GM21526 (cell line): ENCODE measurements at regions not wholly inside any gene's neighbourhood (a gene's known extent, or its start where the extent isn't known, plus 50 kb on each side); places are given as distances from the start of the nearest gene placed in this dataset.

Source experiments
- ATAC-seq: cut with Tn5 transposase; IDR thresholded peaks from one replicate; pipeline ENCODE4 v1.9.1; 2021; ENCODE audit warnings: moderate library complexity; ENCODE audit not compliant: unreplicated experiment, low FRiP score

DNA sequence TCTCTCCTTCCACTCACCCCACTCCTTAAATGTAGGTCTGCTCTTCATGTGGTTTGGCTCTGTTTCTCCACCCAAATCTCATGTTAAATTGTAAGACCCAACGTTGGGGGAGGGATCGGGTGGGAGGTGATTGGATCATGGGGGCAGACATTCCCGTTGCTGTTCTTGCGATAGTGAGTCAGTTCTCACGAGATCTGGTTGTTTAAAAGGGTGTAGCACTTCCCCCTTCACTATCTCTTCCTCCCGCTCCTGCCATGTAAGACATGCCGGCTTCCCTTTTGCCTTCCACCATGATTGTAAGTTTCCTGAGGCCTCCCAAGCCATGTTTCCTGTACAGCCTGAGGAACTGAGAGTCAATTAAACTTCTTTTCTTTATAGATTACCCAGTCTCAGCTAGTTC lies 1044.5 kb upstream of the POU3F3 start:
- ATAC-seq = no peak

DNA sequence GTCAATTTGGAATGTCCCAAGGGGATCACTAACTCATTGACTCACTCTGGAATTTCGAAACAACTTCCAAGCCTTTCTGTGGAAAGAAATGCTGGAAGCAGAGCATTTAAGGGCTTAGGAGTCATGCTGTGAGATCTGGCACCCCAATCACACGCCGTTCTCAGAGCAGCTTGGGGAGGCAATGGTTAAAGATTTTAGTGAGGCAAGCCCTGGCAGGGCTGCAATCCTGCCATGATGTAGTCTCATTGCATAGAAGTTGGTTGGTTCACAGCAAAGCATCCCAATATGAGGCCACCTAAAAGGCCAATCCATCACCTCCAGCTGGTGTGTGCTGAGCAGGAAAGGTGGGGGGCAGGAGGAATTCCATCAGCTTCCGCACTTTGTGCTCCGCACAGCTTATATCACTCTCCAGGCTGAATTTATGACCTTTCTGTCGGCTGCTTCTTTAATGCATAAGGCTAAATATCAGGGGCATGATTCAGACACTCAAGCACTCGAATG lies 1043.9 kb upstream of the POU3F3 start:
- no peak for ATAC-seq

DNA sequence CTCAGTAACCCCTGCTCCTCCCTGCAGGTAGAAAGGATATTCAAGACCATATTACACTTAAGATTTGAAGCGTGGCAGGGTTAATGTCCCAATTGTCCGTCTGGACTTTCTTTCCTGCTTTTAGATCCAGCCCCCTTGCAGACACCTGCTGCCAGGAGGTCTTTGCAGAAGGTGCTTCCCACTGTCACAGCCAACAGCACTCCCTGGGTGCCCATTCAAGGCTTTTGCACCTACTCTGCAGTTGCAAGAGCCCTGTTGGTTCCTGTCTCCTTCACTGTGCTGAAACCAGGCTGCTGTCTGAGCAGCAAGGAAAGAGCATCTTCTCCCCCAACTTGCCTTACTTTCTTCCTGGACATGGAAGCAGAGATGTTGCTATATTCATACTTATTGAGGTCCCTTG lies 1043.0 kb upstream of the POU3F3 start:
- no peak for ATAC-seq

DNA sequence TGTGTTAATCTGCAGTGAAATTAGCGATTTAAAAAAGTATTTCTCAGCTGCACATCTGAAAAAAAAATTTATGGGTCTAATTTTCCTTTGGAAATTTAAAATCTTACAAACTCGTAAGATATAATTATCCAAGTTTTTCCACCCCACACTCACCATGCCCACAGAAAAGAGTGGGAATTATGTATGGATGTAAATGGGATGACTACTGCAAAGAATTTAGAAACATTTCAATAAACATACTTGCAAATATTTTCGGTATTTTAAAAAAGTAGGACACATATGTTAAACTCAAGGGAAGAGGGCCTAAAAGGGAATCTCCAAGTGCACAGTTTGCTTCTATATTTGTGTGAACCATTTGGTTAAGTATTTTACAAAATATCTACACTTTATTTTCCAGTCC lies 1039.9 kb upstream of the POU3F3 start:
- ATAC-seq = no peak

DNA sequence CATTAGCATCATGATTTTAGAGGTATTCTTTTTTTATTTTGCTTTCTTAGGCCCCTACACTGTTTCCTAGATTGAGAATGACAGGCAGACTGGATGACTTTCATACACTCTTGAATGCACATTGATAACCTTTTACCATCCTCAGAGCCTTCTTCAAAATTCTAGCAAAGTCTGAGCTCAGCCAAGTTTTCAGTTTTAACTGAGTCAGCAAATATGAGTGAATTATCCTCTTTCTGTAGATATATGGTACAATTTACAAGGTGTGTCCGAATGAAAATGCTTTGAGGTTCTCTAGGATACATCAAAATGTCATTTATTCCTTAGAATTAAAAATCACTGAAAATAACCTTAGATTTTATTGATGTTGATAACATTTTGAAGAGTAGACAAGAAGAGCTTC lies 1038.2 kb upstream of the POU3F3 start:
- ATAC-seq = no peak

DNA sequence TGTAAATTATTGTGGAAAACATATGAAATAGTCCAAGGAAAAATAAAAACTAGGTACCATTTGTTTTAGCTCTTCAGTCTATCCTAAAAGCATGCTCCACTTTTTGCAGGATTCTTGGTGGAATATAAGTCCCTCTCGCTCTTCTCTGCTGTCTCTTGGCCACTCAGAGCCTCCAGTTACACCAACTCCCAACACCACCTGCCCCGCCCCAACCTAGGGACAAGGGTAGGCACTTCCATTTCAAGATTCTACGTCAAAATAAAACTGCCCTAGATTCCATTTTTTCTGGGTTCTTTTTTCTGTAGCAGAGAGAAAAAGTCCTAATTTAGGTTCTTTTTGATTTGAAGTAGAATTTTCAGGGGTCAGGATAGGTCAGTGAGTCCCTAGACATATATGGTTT lies 1036.2 kb upstream of the POU3F3 start:
- ATAC-seq = no peak

DNA sequence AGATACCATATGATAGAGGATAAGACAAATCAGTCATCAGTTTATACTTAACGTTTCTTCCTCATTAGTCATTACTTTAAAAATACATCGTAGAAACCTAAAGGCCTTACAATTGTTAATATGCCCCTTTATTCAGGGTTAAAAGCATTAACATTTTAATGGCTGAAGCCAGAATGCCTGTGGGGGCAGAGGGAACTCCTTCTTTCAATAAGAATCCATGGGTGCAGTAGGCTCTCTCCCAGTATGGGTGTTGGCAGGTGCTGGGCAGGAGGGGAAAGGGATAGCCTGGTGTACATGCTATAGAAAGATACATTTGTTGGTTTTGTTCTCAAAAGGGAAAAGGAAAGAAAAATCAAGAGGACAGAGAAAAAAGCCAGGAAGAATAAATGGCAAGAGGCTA lies 1035.7 kb upstream of the POU3F3 start:
- ATAC-seq = no peak

DNA sequence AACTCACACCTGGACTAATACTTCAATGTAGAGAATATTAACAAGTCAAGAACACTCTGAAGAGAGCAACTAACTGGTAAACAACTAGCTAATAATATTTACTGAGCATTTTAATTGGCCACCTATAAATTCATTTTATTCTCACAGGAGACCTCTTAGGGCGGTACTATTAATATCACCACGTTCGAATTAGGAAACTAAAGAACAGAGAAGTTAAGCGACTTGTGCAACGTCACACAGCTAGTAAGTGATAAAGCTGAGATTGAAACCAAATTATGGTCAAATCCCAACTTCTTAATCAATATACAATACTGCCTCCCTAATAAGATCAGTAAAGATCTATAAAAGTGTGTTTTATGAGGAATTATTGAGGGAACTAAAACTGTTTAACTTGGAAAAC lies 1034.3 kb upstream of the POU3F3 start:
- no peak for ATAC-seq

DNA sequence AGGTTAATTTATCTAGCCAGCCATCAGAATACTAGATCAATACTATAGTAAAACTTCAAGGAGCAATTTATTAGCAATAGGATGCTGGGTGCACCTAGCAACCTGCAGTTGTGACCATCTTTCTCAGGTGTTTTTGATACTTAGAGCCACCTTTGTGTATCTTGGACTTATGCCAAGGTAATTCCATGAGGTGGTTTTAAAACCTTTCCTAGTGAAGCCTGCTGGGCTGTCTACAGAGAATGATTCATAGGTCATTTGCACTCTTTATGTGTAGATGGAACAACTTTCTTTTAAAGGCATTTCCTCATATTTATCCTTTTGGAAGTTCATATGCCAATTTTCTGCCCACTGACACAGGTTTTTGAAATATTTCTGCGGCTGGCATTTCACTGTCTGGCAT lies 1030.1 kb upstream of the POU3F3 start:
- no peak for ATAC-seq

DNA sequence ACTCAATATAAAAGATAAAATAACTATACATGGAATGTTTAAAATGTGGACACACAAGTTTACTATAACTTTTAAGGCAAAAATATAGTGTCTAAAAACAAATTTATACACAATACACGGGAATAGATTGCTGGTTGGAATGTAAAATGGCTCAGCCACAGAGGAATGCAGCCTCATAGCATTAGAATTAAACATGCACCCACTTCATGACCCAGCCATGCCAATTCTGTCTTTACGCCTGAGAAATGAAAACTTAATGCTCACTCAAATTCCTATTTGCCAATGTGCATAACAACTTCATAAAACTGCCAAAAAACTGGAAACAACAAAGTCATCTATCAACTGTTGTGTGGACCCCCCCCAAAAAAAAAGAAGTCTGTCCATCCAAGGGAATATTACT lies 1006.6 kb upstream of the POU3F3 start:
- no peak for ATAC-seq

DNA sequence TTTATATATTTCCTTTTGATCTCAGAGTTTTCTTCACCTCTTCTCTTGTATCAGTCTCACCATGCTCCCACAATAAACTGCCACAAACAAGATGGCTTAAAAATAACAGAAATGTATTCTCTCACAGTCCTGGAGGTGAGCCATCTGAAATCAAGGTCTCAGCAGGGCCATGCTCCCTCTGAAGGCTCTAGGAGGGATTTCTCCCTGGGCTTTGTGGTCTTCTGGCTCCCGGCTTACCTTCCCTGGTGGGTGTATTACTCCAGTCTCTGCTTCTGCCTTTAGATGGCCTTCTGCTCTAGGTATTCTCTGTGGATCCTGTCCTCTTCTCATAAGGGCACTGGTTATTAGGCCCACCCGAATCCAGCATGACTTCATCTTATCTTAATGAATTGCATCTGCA lies 994.7 kb upstream of the POU3F3 start:
- ATAC-seq = no peak

DNA sequence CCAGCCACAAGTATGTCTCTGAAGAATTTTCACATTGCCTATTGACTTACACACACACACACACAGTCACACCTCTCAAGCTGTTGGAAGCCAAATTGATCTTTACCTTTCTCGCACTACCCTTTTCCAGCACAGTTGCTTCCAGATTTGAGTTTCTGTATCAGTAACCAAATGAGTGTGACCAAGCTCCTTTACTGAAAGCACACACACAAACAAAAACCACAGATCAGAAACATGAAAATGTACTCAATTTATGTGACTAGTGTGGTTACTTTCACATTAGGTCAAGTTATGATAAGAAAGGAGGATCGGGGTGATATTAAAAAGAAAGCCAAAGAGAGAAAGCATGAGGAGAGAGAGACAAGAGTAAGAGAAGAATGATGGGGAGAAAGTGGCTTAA lies 993.9 kb upstream of the POU3F3 start:
- no peak for ATAC-seq

DNA sequence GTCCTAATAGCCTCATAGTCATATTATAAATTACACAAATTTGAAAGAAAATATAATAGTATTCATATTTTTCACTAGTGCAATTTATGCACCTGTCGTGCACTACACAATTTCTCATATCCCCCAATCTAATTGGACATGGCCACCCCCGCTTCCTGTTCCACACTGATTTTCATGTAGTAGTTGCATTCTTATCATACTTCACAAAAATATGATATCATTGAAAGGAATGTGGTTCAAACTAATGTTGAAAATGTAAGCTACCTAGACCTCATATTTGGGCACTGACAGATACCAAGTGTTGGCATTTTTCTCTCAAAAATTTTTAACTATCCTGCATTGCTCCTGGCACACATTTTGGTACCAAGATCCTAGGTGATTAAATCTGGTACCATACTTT lies 985.5 kb upstream of the POU3F3 start:
- no peak for ATAC-seq

DNA sequence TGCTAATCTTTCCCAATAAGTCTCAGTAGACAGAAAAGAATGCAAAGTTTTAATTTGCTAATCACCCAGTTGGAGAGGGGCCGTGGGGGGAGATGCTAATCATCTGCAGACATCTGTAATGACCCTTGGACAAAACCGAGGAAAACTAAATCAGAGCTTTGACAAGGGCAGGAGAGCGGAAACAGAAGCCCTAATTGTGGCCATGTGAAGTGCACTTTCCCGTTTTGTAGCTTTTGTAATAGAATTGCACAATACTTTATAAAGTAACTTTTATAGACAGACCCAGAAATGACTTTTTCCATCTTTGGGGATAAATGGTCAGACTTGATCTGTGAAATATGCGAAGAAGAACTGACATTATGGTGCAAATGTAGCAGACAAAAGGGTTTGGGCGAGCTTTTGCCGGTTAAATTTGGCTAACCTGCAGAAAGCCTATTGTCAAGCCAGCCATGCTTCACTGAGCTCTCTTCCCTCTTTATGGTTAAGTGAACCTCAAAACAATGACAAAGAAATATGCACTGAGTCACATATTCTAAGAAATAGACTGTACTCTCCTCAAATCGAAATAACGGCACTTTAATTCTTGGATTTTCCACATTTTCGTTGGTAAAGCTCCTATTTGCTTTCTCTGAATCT lies 980.1 kb upstream of the POU3F3 start:
- ATAC-seq = no peak

DNA sequence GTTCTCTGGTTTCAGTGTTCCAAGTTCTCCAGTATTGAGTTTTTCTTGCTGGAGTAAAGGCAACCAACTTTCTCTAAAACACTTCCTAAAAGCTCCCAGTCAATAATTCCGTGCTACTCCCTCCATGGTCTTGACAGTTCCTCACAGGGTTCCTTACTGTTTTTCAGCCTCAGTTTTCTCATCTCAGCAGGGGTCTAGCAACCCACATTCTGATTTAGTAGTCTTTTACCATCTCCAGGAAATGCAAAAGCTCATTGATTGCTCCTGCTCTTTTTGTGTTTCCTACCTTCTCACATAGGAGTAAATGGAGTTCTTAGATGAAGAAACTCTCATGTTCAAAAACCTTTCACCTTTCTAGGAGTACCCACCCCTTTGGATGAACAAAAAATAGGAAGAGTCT lies 978.8 kb upstream of the POU3F3 start:
- ATAC-seq = no peak

DNA sequence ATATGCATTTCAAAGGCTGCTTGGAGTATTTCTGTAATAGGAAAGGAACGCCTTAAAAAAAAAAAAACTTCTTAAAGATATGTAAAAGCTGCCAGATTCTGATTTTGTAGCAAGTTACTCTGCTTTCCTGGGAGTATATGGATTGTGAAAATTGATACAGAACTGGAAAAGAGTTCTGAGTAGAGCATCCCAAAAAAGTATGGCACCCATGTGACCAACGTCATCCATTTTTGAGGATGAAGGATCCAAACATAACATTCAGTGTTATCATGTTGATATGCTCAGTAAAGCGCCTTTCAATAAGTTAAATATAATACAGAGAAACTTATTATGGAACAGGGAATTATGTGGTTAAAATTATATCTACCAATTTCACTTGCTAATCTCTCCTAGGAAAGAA lies 978.4 kb upstream of the POU3F3 start:
- no peak for ATAC-seq

DNA sequence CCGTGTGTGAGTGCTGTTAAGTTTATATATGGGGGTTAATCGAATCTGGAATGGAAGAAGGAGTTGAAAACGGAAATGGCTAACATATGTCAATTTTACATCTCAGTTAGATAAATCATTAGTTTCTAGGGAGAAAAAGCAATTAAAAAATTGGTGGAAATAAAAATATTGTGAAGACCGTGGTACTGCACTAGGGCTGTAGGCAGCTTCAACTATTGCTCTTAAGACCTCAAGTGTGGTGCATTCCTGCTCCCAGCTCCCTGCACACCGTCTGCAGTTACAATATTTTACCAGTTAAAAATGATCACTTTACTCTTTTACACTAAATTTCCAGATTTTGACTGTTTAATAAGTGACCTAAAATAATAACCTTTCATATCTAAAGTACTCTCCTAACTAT lies 977.3 kb upstream of the POU3F3 start:
- ATAC-seq = no peak

DNA sequence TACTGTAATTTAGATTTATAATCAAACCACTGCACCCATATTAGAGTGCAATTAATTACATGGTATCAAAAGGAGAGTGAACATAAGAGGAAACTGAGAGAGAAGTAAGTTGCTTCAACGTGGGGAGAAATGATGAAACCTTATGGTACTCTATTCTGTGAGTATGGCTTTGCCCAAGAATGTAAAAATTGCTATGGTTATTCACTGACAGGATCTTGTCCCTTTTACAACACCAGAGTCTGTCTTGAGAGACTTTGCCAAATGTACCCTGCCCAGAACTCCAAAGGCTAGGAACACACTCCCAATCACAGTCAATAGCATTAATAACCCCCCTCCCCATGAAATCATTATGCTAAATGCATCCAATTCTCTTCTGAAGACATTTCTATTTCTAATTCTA lies 974.8 kb upstream of the POU3F3 start:
- no peak for ATAC-seq

DNA sequence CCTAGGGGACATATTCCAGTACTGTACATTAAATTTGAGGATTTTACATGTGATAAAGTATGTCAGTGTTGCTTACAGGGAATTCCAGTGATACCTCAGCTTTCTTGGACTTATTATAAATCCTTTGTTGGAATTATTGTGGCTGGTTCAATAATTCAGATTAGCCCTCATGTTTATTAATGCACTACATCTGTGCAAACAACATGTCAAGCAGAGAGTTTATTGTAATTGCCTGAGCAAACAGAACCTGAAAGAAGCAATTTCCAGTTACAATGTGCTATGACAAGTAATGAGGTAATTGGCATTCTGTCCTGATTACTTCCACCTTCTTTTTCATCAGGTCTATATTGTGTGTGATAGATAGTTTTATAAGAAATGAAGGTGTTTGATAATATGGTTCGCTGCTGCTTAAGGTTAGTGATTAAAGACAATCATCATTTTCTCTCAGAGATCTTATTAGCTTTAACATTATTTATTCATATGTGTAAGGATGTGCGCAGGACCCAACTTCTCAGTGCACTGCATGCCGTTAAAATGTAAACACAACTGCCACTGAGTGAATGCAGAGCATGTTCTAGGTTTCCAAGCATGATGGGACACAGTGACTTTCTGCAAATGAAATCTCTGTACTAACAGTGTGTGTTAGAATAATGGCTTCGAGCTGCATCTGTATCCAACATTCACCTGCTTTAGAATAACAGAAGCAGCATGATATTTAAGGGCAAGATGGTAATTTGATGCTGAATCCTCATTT lies 973.7 kb upstream of the POU3F3 start:
- ATAC-seq = no peak

DNA sequence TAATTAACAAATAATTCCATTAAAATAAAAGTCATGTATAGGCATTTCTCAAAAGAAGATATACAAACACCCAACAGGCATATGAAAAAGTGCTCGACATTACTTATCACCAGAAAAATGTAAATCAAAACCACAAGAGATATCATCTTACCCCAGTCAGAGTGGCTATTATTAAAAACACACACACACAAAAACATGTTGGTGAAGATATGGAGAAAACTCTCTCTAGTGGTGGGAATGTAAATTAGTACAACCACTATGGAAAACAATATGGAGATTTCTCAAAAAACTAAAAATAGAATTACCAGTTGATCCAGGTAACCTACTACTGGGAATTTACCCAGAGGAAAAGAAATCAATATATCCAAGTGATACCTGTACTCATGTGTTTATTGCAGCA lies 966.3 kb upstream of the POU3F3 start:
- no peak for ATAC-seq

DNA sequence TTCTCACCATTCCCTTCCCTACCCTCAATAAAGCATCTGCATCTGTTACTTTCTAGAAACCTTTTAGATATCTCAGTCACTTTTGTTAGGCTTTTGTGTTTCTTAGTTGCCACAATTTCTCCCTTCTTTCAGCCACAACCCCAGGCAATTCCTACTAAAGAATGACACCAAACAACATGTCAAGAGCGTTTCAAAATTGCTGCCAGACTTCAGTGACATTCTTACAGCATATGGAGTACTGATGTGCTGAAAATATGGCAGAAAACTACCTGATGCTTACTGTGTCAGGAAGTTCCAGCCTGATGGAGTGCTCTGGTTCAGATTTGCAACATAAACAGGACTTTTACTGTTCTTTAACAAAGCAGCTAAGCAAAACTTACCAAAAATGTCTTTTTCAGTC lies 957.7 kb upstream of the POU3F3 start:
- ATAC-seq = no peak

DNA sequence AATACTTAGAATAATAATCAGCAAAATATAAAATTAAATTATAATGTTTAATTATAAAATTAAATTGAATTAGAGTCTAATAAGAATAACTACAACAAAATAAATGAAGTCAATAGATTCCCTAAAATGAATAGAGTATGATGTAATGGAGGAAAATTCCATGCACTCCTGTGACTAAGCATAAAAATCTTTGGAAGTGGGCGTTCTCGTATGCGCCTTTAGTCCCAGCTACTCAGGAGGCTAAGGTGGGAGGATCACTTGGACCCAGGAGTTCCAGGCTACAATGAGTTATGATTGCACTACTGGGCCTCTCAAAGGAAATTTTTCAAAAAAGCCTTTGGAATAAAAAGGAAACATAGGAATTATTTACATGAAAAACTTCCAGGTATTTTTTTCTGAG lies 955.4 kb upstream of the POU3F3 start:
- ATAC-seq = no peak
